Esophagus muscularis mucosa (tissue), 4 donors: ENCODE measurements at regions not wholly inside any gene's neighbourhood (a gene's known extent, or its start where the extent isn't known, plus 50 kb on each side); places are given as distances from the start of the nearest gene placed in this dataset.

Source experiments
- EP300 ChIP-seq: sonication (generic); formaldehyde crosslinking; IDR thresholded peaks from one replicate; pipeline ENCODE4 v1.6.1; 2017; ENCODE audit warnings: antibody characterized with exemption
- POLR2A ChIP-seq: fragments of 450-650 bp; IDR thresholded peaks from one replicate; pipeline ENCODE4 v1.6.1; 2017; ENCODE audit warnings: antibody characterized with exemption, moderate library complexity, mild to moderate bottlenecking, low read depth
- TF ChIP-seq, protein P1 (sequence below), 3 experiments: fragments of 200-600 bp in 2 of 3; fragments of 450-650 bp in 1 of 3; sonication (generic) in 2 of 3; IDR thresholded peaks; one replicate each; pipeline ENCODE4 v1.5.1; 2017 to 2019; ENCODE audit warnings: antibody characterized with exemption in 3 of 3, mild to moderate bottlenecking in 2 of 3, moderate library complexity in 1 of 3

DNA sequence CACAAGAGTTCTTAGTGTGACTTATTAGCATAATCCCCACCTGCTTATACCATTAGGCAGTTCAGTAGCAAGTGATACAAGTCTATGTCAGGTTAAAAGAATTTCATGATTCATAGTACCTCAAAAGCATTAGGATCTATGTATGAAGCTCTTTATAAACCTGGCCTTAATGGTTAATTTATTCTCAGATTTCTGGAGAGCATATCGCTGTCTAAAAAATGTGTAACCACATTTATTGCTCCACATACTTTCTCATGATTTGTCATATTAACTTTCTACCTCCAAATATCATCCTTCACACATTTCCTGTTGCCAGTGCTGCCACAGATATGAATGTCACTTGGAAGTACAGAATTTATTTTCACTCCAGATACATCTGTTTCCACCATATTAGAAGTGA lies 332.8 kb upstream of the MAP2 start:
- TF ChIP-seq, protein P1, sequence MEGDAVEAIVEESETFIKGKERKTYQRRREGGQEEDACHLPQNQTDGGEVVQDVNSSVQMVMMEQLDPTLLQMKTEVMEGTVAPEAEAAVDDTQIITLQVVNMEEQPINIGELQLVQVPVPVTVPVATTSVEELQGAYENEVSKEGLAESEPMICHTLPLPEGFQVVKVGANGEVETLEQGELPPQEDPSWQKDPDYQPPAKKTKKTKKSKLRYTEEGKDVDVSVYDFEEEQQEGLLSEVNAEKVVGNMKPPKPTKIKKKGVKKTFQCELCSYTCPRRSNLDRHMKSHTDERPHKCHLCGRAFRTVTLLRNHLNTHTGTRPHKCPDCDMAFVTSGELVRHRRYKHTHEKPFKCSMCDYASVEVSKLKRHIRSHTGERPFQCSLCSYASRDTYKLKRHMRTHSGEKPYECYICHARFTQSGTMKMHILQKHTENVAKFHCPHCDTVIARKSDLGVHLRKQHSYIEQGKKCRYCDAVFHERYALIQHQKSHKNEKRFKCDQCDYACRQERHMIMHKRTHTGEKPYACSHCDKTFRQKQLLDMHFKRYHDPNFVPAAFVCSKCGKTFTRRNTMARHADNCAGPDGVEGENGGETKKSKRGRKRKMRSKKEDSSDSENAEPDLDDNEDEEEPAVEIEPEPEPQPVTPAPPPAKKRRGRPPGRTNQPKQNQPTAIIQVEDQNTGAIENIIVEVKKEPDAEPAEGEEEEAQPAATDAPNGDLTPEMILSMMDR (IDR thresholded peaks at IDR 0.05), result no peak
- no peak for TF ChIP-seq EP300
- TF ChIP-seq POLR2A, result no peak
